HEK293 (cell line): ENCODE measurements at regions not wholly inside any gene's neighbourhood (a gene's known extent, or its start where the extent isn't known, plus 50 kb on each side); places are given as distances from the start of the nearest gene placed in this dataset.

Experiments
- ZNF10 ChIP-seq: fragments of 450-650 bp; formaldehyde crosslinking; IDR thresholded peaks from 2 replicates; pipeline ENCODE4 v1.5.1; 2017; ENCODE audit warnings: missing biosample characterization, missing genetic modification characterization
- ZNF544 ChIP-seq: fragments of 450-650 bp; formaldehyde crosslinking; IDR thresholded peaks from 2 replicates; pipeline ENCODE4 v1.5.0; 2017; ENCODE audit warnings: missing biosample characterization, missing genetic modification characterization
- TF ChIP-seq, protein P1 (sequence below): fragments of 450-650 bp; formaldehyde crosslinking; optimal IDR thresholded peaks from 2 replicates; pipeline ENCODE3; 2016; ENCODE audit warnings: missing biosample characterization, mild to moderate bottlenecking, missing genetic modification characterization

DNA sequence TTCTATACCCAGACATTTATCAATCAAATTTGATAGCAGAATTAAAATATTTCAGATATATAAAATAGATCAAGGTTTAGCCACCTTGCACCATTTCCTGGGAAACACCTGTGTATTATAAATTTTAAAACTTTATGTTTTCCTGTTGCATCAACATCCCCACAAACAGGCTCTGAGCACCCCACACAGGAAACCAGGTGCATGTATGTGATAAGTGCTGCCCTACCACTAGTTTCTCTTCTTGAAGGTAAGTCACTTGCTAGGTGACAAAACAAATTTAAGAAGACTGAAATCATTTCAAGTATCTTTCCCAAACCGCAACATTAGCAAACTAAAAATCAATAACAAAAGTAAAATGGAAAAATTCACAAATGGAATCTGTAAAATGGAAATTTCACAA, 496.1 kb upstream of the CCDC54 start:
- TF ChIP-seq, protein P1, sequence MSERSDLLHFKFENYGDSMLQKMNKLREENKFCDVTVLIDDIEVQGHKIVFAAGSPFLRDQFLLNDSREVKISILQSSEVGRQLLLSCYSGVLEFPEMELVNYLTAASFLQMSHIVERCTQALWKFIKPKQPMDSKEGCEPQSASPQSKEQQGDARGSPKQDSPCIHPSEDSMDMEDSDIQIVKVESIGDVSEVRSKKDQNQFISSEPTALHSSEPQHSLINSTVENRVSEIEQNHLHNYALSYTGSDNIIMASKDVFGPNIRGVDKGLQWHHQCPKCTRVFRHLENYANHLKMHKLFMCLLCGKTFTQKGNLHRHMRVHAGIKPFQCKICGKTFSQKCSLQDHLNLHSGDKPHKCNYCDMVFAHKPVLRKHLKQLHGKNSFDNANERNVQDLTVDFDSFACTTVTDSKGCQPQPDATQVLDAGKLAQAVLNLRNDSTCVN (tag by site-specific recombination), result no peak
- TF ChIP-seq ZNF544 (tag by site-specific recombination) (no peak), ZNF10 (tag by site-specific recombination) (no peak)
